ENCODE measurements at regions not wholly inside any gene's neighbourhood (a gene's known extent, or its start where the extent isn't known, plus 50 kb on each side); places are given as distances from the start of the nearest gene placed in this dataset.

DNA sequence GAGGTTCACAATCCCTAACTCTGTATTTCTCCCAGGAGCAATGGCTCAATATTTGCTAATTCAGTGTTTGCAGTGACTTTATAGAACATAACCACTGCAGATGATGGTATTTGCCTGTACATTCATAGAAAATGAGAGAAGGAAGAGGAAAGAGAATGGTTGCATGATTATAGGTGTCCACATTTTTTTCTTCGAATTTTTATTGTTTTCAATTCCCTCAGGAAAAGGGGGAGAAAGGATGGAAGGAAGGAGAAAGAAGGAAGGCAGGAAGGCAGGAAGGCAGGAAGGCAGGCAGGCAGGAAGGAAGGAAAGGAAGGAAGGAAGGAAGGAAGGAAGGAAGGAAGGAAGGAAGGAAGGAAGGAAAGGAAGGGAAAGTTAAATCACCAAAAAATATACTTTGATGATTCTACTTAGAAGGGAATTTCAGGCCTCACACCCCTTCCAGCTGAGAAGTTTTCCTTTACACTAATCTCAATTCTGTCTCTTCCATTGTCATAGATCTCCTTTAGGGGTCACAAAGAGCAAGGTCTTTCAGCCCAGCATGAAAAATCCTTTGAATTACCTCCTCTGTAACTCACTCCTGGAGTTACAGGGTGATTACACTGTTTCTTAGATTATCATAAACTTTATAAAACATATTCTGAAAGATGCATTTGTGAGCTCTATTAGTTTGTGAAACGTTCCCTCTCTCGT lies 118.8 kb upstream of the INHBA start:
- Histone ChIP-seq H3K36me3 (ENCODE audit: control insufficient read depth in 1 of 2, insufficient read depth in 2 of 2, low read depth in 1 of 2, low read length in 2 of 2) (no peaks in the 10 kb centered on the region), H3K23ac (ENCODE audit: low read length in 2 of 2) (no peak overlapping the region), H3K4me3 (ENCODE audit: insufficient read depth in 1 of 2, low read depth in 1 of 2, low read length in 2 of 2) (no peak overlapping the region), H3K79me1 (replicated peaks; ENCODE audit: low read length, poor library complexity, severe bottlenecking) (no peaks in the 10 kb centered on the region), H3K18ac (ENCODE audit: low read depth in 1 of 2, low read length in 2 of 2) (no peak overlapping the region), H4K8ac (ENCODE audit: low read length) (no peak overlapping the region), H2AK5ac (ENCODE audit: low read length, severe bottlenecking) (no peak overlapping the region), H3K14ac (ENCODE audit: low read length in 2 of 2) (no peak overlapping the region), H2BK5ac (ENCODE audit: low read depth, low read length, poor library complexity, severe bottlenecking) (no peak overlapping the region), H3K27me3 (ENCODE audit: control insufficient read depth in 1 of 2, insufficient read depth in 1 of 2, low read length in 2 of 2) (no peaks in the 10 kb centered on the region), H2BK15ac (ENCODE audit: low read depth, poor library complexity, severe bottlenecking) (no peak overlapping the region), H2AFZ (ENCODE audit: low read depth, low read length) (no peak overlapping the region), H3K9me3 (ENCODE audit: control insufficient read depth, low read length) (peaks cover 4% of the 10 kb centered on the region), H3K4me1 (ENCODE audit: control insufficient read depth, insufficient read depth, low read depth, low read length) (peaks cover 5% of the 10 kb centered on the region), H3K27ac (ENCODE audit: low read length, poor library complexity, severe bottlenecking) (no peak overlapping the region), H3K4me2 (ENCODE audit: low read length, poor library complexity, severe bottlenecking) (no peak overlapping the region), H2BK120ac (ENCODE audit: low read depth, low read length) (no peak overlapping the region), H4K91ac (ENCODE audit: low read length) (no peak overlapping the region), H2BK12ac (ENCODE audit: low read length in 2 of 2) (no peak overlapping the region), H3K4ac (ENCODE audit: low read depth in 1 of 2, low read length in 2 of 2) (no peak overlapping the region), H3K9ac (ENCODE audit: low read length) (no peak overlapping the region)
- 100% methylated on average over 1 of the region's 3 CpGs for WGBS
- DNase-seq, result no peak

GRCh38 chr7:41820111-41820671 lies 117.3 kb upstream of the INHBA start:
- Histone ChIP-seq H3K4me2 (ENCODE audit: low read length, poor library complexity, severe bottlenecking) (no peak overlapping the region), H2AFZ (ENCODE audit: low read depth, low read length) (no peak overlapping the region)

DNA sequence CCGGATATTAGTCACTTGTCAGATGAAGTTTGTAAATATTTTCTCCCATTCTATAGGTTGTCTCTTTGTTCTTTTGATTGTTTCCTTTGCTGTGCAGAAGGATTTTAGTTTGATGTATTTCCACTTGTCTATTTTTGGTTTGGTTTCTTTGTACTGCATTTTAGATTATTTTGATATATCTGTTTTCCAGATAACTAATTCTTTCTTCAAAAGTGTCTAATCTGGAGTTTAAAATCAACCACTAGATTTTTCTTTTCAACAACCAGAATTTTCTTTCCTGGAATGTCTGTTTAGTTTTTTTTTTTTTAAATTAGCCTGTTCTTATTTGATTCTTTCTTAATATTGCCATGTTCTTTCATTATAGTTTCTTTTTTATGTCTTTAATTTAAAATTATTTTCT lies 116.8 kb upstream of the INHBA start:
- Histone ChIP-seq H3K79me1 (replicated peaks; ENCODE audit: low read length, poor library complexity, severe bottlenecking) (no peaks in the 10 kb centered on the region), H4K8ac (ENCODE audit: low read length) (no peak overlapping the region), H3K4me2 (ENCODE audit: low read length, poor library complexity, severe bottlenecking) (no peak overlapping the region), H3K9ac (ENCODE audit: low read length) (no peak overlapping the region), H3K4ac (ENCODE audit: low read depth in 1 of 2, low read length in 2 of 2) (no peak overlapping the region), H3K18ac (ENCODE audit: low read depth in 1 of 2, low read length in 2 of 2) (no peak overlapping the region), H3K4me1 (ENCODE audit: control insufficient read depth, insufficient read depth, low read depth, low read length) (peaks cover 9% of the 10 kb centered on the region), H3K36me3 (ENCODE audit: control insufficient read depth in 1 of 2, insufficient read depth in 2 of 2, low read depth in 1 of 2, low read length in 2 of 2) (no peaks in the 10 kb centered on the region), H2BK12ac (ENCODE audit: low read length in 2 of 2) (no peak overlapping the region), H4K91ac (ENCODE audit: low read length) (no peak overlapping the region), H2BK15ac (ENCODE audit: low read depth, poor library complexity, severe bottlenecking) (no peak overlapping the region), H3K27ac (ENCODE audit: low read length, poor library complexity, severe bottlenecking) (no peak overlapping the region), H2AK5ac (ENCODE audit: low read length, severe bottlenecking) (no peak overlapping the region), H3K27me3 (ENCODE audit: control insufficient read depth in 1 of 2, insufficient read depth in 1 of 2, low read length in 2 of 2) (no peaks in the 10 kb centered on the region), H3K4me3 (ENCODE audit: insufficient read depth in 1 of 2, low read depth in 1 of 2, low read length in 2 of 2) (no peak overlapping the region), H2BK120ac (ENCODE audit: low read depth, low read length) (no peak overlapping the region), H3K9me3 (ENCODE audit: control insufficient read depth, low read length) (peaks cover 4% of the 10 kb centered on the region), H3K23ac (ENCODE audit: low read length in 2 of 2) (no peak overlapping the region), H2AFZ (ENCODE audit: low read depth, low read length) (no peak overlapping the region), H3K14ac (ENCODE audit: low read length in 2 of 2) (no peak overlapping the region), H2BK5ac (ENCODE audit: low read depth, low read length, poor library complexity, severe bottlenecking) (no peak overlapping the region)
- DNase-seq, result no peak
- 100% methylated on average over 1 of the region's 1 CpG for WGBS

More at GRCh38 chr7:41820111-41820671, 117.3 kb upstream of the INHBA start:
- H3K4me3 ChIP-seq (ENCODE audit: insufficient read depth in 1 of 2, low read depth in 1 of 2, low read length in 2 of 2), result no peak overlapping the region
- H2BK120ac ChIP-seq (ENCODE audit: low read depth, low read length), result no peak overlapping the region
- no peak overlapping the region for H3K4ac ChIP-seq (ENCODE audit: low read depth in 1 of 2, low read length in 2 of 2)
- H2BK12ac ChIP-seq (ENCODE audit: low read length in 2 of 2), result no peak overlapping the region
- 91% methylated on average over 1 of the region's 2 CpGs for WGBS
- H3K79me1 ChIP-seq (replicated peaks; ENCODE audit: low read length, poor library complexity, severe bottlenecking), result no peaks in the 10 kb centered on the region
- no peaks in the 10 kb centered on the region for H3K36me3 ChIP-seq (ENCODE audit: control insufficient read depth in 1 of 2, insufficient read depth in 2 of 2, low read depth in 1 of 2, low read length in 2 of 2)
- peaks cover 9% of the 10 kb centered on the region for H3K4me1 ChIP-seq (ENCODE audit: control insufficient read depth, insufficient read depth, low read depth, low read length)
- H2BK15ac ChIP-seq (ENCODE audit: low read depth, poor library complexity, severe bottlenecking), result no peak overlapping the region
- no peak overlapping the region for H3K14ac ChIP-seq (ENCODE audit: low read length in 2 of 2)
- H3K23ac ChIP-seq (ENCODE audit: low read length in 2 of 2), result no peak overlapping the region
- no peak overlapping the region for H3K18ac ChIP-seq (ENCODE audit: low read depth in 1 of 2, low read length in 2 of 2)
- peaks cover 4% of the 10 kb centered on the region for H3K9me3 ChIP-seq (ENCODE audit: control insufficient read depth, low read length)
- H2AK5ac ChIP-seq (ENCODE audit: low read length, severe bottlenecking), result no peak overlapping the region
- DNase-seq, result no peak
- no peak overlapping the region for H4K91ac ChIP-seq (ENCODE audit: low read length)
- no peaks in the 10 kb centered on the region for H3K27me3 ChIP-seq (ENCODE audit: control insufficient read depth in 1 of 2, insufficient read depth in 1 of 2, low read length in 2 of 2)
- no peak overlapping the region for H3K9ac ChIP-seq (ENCODE audit: low read length)
- H4K8ac ChIP-seq (ENCODE audit: low read length), result no peak overlapping the region
- peak overlapping the region; percentile 0 for H3K27ac ChIP-seq (ENCODE audit: low read length, poor library complexity, severe bottlenecking)
- H2BK5ac ChIP-seq (ENCODE audit: low read depth, low read length, poor library complexity, severe bottlenecking), result no peak overlapping the region

DNA sequence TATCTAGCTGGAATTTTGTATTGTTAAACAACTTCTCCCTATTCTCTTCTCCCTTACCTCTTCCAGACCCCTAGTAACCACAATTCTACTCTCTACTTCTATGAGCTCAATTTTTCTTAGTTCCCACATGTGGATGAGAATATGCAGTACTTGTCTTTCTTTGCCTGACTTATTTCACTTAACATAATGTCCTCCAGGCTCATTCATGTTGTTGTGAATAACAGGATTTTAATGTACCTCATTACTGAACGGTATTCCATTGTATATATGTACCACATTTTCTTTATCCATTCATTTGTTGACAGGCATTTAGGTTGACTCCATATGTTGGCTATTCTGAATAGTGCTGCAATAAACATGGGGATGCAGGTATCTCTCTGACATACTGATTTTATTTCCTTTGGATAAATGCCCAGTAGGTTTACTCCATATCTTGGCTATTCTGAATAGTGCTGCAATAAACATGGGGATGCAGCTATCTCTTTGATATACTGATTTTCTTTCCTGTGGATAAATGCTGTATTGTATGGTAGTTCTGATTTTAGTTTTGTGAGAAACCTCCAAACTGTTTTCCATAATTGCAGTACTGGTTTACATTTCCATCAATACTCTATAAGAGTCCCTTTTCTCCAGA lies 116.0 kb upstream of the INHBA start:
- H3K36me3 ChIP-seq (ENCODE audit: control insufficient read depth in 1 of 2, insufficient read depth in 2 of 2, low read depth in 1 of 2, low read length in 2 of 2), result no peaks in the 10 kb centered on the region
- H2BK5ac ChIP-seq (ENCODE audit: low read depth, low read length, poor library complexity, severe bottlenecking), result no peak overlapping the region
- H3K18ac ChIP-seq (ENCODE audit: low read depth in 1 of 2, low read length in 2 of 2), result no peak overlapping the region
- no peak for DNase-seq
- no peak overlapping the region for H4K91ac ChIP-seq (ENCODE audit: low read length)
- H2BK120ac ChIP-seq (ENCODE audit: low read depth, low read length), result no peak overlapping the region
- H3K27ac ChIP-seq (ENCODE audit: low read length, poor library complexity, severe bottlenecking), result no peak overlapping the region
- no peak overlapping the region for H3K4me2 ChIP-seq (ENCODE audit: low read length, poor library complexity, severe bottlenecking)
- no peak overlapping the region for H3K14ac ChIP-seq (ENCODE audit: low read length in 2 of 2)
- H3K9ac ChIP-seq (ENCODE audit: low read length), result no peak overlapping the region
- no peaks in the 10 kb centered on the region for H3K27me3 ChIP-seq (ENCODE audit: control insufficient read depth in 1 of 2, insufficient read depth in 1 of 2, low read length in 2 of 2)
- H3K23ac ChIP-seq (ENCODE audit: low read length in 2 of 2), result no peak overlapping the region
- no peak overlapping the region for H3K4me3 ChIP-seq (ENCODE audit: insufficient read depth in 1 of 2, low read depth in 1 of 2, low read length in 2 of 2)
- H3K4ac ChIP-seq (ENCODE audit: low read depth in 1 of 2, low read length in 2 of 2), result no peak overlapping the region
- peaks cover 4% of the 10 kb centered on the region for H3K9me3 ChIP-seq (ENCODE audit: control insufficient read depth, low read length)
- no peak overlapping the region for H2AK5ac ChIP-seq (ENCODE audit: low read length, severe bottlenecking)
- H2BK15ac ChIP-seq (ENCODE audit: low read depth, poor library complexity, severe bottlenecking), result no peak overlapping the region
- H4K8ac ChIP-seq (ENCODE audit: low read length), result no peak overlapping the region
- peaks cover 9% of the 10 kb centered on the region for H3K4me1 ChIP-seq (ENCODE audit: control insufficient read depth, insufficient read depth, low read depth, low read length)
- no peaks in the 10 kb centered on the region for H3K79me1 ChIP-seq (replicated peaks; ENCODE audit: low read length, poor library complexity, severe bottlenecking)
- no CpG with 5 or more reads among the region's 1 CpG for WGBS
- no peak overlapping the region for H2AFZ ChIP-seq (ENCODE audit: low read depth, low read length)
- H2BK12ac ChIP-seq (ENCODE audit: low read length in 2 of 2), result no peak overlapping the region
